HFFc6 (cell line): ENCODE measurements at regions not wholly inside any gene's neighbourhood (a gene's known extent, or its start where the extent isn't known, plus 50 kb on each side); places are given as distances from the start of the nearest gene placed in this dataset.

Experiments used
- DNase-seq: peaks from one replicate; pipeline ENCODE4 v3.0.0-alpha.2; 2018
- H3K27ac Mint-ChIP-seq: 2 replicates; pipeline ENCODE4 v1.8.0; 2020; ENCODE audit warnings: mild to moderate bottlenecking, mixed read lengths
- H3K27me3 Mint-ChIP-seq: 2 replicates; pipeline ENCODE4 v1.8.0; 2021; ENCODE audit warnings: mild to moderate bottlenecking, moderate library complexity, mixed read lengths; ENCODE audit not compliant: insufficient read depth
- H3K36me3 Mint-ChIP-seq: 2 replicates; pipeline ENCODE4 v1.8.0; 2021; ENCODE audit warnings: low read depth, mixed read lengths
- H3K4me1 Mint-ChIP-seq: 2 replicates; pipeline ENCODE4 v1.8.0; 2020; ENCODE audit warnings: low read depth, mixed read lengths
- H3K4me3 Mint-ChIP-seq: 2 replicates; pipeline ENCODE4 v1.8.0; 2020; ENCODE audit warnings: mild to moderate bottlenecking, moderate library complexity, mixed read lengths
- H3K9me3 Mint-ChIP-seq: 2 replicates; pipeline ENCODE4 v1.8.0; 2020; ENCODE audit warnings: mild to moderate bottlenecking, mixed read lengths
- TF ChIP-seq, protein P1 (sequence below): fragments of 200-600 bp; sonication (generic); IDR thresholded peaks from 2 replicates; pipeline ENCODE4 v1.5.0; 2021; ENCODE audit warnings: antibody characterized with exemption, mild to moderate bottlenecking

DNA sequence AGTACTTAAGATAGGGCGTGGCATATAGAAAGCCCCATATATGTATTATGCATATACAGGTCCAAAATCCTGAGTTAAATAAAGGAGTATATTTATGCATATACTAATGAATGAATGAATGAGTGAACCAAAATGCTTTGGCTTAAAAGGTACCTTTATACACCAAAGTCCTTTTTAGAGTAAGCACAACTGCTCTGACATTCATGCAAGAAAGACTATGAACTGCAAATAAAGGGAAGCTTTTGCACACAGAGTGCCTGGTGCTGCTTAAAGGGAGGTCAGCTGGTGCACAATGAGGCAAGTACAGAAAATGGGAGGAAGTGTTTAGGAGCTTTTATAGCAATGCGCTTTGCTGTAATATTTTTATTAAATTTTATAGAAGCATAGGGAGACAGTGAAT, 214.0 kb downstream of the KLF13 start:
- DNase-seq: no peak
- TF ChIP-seq, protein P1, sequence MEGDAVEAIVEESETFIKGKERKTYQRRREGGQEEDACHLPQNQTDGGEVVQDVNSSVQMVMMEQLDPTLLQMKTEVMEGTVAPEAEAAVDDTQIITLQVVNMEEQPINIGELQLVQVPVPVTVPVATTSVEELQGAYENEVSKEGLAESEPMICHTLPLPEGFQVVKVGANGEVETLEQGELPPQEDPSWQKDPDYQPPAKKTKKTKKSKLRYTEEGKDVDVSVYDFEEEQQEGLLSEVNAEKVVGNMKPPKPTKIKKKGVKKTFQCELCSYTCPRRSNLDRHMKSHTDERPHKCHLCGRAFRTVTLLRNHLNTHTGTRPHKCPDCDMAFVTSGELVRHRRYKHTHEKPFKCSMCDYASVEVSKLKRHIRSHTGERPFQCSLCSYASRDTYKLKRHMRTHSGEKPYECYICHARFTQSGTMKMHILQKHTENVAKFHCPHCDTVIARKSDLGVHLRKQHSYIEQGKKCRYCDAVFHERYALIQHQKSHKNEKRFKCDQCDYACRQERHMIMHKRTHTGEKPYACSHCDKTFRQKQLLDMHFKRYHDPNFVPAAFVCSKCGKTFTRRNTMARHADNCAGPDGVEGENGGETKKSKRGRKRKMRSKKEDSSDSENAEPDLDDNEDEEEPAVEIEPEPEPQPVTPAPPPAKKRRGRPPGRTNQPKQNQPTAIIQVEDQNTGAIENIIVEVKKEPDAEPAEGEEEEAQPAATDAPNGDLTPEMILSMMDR: no peak
- Mint-ChIP-seq H3K27ac (no peak overlapping the region), H3K9me3 (no peaks in the 10 kb centered on the region), H3K4me1 (no peaks in the 10 kb centered on the region), H3K4me3 (no peak overlapping the region), H3K36me3 (no peaks in the 10 kb centered on the region), H3K27me3 (peaks cover 14% of the 10 kb centered on the region)

DNA sequence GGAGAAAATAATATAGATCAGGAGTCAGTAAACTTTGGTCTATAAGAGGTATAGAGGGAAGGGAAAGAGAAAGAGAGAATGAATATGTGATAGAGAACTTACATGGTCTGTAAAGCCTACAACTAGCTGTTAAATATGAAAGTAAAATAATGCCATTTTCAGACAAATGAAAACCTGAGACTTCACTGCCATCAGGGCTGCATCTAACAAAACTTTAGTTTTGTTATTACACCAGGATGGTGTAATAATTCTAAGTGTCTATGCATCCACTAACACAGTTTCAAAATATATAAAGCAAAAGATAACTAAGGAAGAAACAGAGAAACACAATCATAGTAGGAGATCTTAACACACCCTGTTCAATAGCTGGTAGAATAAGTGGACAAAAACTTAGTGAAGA, 217.7 kb downstream of the KLF13 start:
- Mint-ChIP-seq H3K4me3 (no peak overlapping the region), H3K9me3 (no peaks in the 10 kb centered on the region), H3K4me1 (no peaks in the 10 kb centered on the region), H3K27me3 (peaks cover 10% of the 10 kb centered on the region), H3K27ac (no peak overlapping the region), H3K36me3 (no peaks in the 10 kb centered on the region)
- TF ChIP-seq, protein P1: no peak
- DNase-seq: no peak

DNA sequence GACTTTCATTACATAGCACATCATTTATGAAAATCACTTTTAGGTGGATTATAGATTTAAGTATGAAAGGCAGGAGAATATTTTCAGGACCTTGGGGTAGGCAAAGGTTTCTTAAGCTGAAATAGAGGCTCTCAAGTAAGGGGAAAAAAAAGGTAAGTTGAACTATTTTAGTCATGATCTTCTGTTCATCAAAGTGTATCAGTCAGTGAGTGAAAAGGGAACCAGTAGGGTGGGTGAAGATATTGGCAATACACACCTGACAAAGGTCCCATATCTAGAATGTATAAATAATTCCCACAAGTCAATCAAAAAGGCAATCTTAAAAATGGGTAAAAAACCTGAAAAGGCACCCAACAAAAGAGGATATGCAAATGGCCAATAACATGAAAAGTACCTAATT, 218.6 kb downstream of the KLF13 start:
- no peak overlapping the region for H3K27ac Mint-ChIP-seq
- TF ChIP-seq, protein P1: no peak
- H3K4me1 Mint-ChIP-seq: no peaks in the 10 kb centered on the region
- no peak overlapping the region for H3K4me3 Mint-ChIP-seq
- peaks cover 19% of the 10 kb centered on the region for H3K27me3 Mint-ChIP-seq
- no peak for DNase-seq
- H3K36me3 Mint-ChIP-seq: no peaks in the 10 kb centered on the region
- no peaks in the 10 kb centered on the region for H3K9me3 Mint-ChIP-seq

DNA sequence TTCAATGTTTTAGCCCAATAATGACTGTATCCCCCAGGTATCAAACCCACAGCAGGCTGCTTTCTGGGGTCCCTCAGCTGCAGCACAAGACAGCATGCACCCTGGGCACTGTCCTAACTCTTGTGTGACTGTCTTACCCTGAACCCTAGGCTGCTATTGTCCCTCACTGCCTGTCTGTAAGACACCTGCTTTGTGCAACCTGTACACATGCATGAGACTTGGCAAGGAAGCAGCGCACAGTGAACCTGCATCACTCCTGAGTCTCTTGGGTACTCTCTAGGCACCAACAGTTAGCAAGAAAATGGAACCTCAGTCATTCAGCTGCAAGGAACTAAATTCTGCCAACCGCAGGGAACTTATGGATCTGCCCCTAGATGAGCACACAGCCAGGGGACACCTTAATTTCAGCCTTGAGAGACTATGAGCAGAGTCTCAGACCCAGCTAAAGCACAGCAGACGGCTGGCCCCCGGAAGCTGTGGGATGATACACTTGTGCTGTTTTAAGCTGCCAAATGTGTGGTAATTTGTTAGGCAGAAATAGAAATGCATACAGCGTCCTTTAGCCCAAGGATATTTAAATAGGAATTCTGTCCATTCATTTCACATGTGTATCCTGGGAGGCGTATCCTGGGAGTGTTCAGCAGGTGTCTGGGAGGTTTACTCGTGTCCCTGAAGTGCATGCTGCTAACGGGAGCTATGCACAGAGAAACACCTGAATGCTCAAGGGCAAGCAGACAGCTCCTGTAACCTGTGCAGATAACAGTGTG, 223.8 kb downstream of the KLF13 start:
- no peak for DNase-seq
- H3K9me3 Mint-ChIP-seq: peaks cover 6% of the 10 kb centered on the region
- TF ChIP-seq, protein P1: no peak
- H3K27ac Mint-ChIP-seq: no peak overlapping the region
- no peak overlapping the region for H3K4me3 Mint-ChIP-seq
- peaks cover 10% of the 10 kb centered on the region for H3K36me3 Mint-ChIP-seq
- peaks cover 26% of the 10 kb centered on the region for H3K4me1 Mint-ChIP-seq
- H3K27me3 Mint-ChIP-seq: peaks cover 17% of the 10 kb centered on the region

DNA sequence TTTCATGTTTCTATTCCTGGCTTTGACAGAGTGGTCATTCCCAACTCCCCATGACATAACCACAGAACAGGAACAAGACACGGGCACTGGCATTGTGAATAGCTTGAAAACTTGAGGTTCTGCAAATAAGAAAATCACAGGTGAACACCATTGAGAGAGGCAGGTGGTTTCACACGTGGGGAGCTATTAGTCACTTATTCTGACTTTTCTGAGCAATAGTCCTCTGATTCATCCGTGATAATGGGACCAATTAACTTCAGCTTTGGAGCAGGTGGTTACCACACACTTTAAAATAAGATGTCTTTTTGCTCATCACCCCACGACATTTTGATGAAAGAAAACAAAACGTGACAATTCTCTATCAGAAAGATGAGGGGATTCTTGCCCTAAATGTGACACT, 224.7 kb downstream of the KLF13 start:
- peaks cover 10% of the 10 kb centered on the region for H3K36me3 Mint-ChIP-seq
- peaks cover 26% of the 10 kb centered on the region for H3K4me1 Mint-ChIP-seq
- peaks cover 17% of the 10 kb centered on the region for H3K27me3 Mint-ChIP-seq
- TF ChIP-seq, protein P1: no peak
- DNase-seq: no peak
- H3K27ac Mint-ChIP-seq: no peak overlapping the region
- H3K9me3 Mint-ChIP-seq: peaks cover 6% of the 10 kb centered on the region
- no peak overlapping the region for H3K4me3 Mint-ChIP-seq
